ENCODE measurements at regions not wholly inside any gene's neighbourhood (a gene's known extent, or its start where the extent isn't known, plus 50 kb on each side); places are given as distances from the start of the nearest gene placed in this dataset.

- peaks cover 11% of the 10 kb centered on the region for H3K9me3 Mint-ChIP-seq
- H3K27ac Mint-ChIP-seq: no peak overlapping the region
Measured at GRCh38 chr5:154559398-154560276, 81.6 kb upstream of the HAND1 start.

GRCh38 chr5:154557548-154557947 lies 79.5 kb upstream of the HAND1 start:
- no peaks in the 10 kb centered on the region for H3K36me3 Mint-ChIP-seq (ENCODE audit: low read depth)
- peaks cover 3% of the 10 kb centered on the region for H3K27me3 Mint-ChIP-seq (ENCODE audit: low read depth)
- TF ChIP-seq, protein P1, sequence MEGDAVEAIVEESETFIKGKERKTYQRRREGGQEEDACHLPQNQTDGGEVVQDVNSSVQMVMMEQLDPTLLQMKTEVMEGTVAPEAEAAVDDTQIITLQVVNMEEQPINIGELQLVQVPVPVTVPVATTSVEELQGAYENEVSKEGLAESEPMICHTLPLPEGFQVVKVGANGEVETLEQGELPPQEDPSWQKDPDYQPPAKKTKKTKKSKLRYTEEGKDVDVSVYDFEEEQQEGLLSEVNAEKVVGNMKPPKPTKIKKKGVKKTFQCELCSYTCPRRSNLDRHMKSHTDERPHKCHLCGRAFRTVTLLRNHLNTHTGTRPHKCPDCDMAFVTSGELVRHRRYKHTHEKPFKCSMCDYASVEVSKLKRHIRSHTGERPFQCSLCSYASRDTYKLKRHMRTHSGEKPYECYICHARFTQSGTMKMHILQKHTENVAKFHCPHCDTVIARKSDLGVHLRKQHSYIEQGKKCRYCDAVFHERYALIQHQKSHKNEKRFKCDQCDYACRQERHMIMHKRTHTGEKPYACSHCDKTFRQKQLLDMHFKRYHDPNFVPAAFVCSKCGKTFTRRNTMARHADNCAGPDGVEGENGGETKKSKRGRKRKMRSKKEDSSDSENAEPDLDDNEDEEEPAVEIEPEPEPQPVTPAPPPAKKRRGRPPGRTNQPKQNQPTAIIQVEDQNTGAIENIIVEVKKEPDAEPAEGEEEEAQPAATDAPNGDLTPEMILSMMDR (IDR thresholded peaks at IDR 0.05; ENCODE audit: unreplicated experiment in 3 of 3): no peak
- peaks cover 2% of the 10 kb centered on the region for H3K4me1 Mint-ChIP-seq
- H3K9me3 Mint-ChIP-seq: peaks cover 18% of the 10 kb centered on the region
- no peak overlapping the region for H3K4me3 Mint-ChIP-seq
- H3K27ac Mint-ChIP-seq: no peak overlapping the region

More at GRCh38 chr5:154559398-154560276, 81.6 kb upstream of the HAND1 start:
- Mint-ChIP-seq H3K4me1 (peaks cover 6% of the 10 kb centered on the region), H3K4me3 (no peak overlapping the region), H3K27me3 (ENCODE audit: low read depth) (peaks cover 3% of the 10 kb centered on the region), H3K36me3 (ENCODE audit: low read depth) (no peaks in the 10 kb centered on the region)
- TF ChIP-seq, protein P1 (IDR thresholded peaks at IDR 0.05; ENCODE audit: unreplicated experiment in 3 of 3): no peak

DNA sequence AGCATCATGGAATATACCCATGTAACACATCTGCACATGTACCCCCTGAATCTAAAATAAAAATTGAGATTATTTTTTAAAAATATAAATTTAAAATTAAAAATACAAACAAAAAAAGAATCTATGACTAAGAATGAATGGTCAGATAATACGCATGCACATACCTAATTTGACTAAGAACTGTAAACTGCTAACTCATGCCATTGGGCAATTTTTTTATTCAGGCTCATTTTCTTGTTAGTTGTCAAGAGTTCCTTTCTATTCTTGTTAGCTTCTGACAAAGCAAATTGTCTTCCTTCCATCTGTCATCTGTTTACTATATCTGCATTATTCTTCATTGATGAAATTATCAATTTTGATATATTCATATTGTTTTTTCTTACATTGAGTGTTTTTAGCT lies 69.5 kb upstream of the HAND1 start:
- Mint-ChIP-seq H3K4me3 (no peak overlapping the region), H3K36me3 (ENCODE audit: low read depth) (no peaks in the 10 kb centered on the region), H3K27me3 (ENCODE audit: low read depth) (peaks cover 15% of the 10 kb centered on the region), H3K9me3 (peaks cover 7% of the 10 kb centered on the region), H3K27ac (no peak overlapping the region), H3K4me1 (peaks cover 5% of the 10 kb centered on the region)
- TF ChIP-seq, protein P1 (IDR thresholded peaks at IDR 0.05; ENCODE audit: unreplicated experiment in 3 of 3): no peak

- Mint-ChIP-seq H3K27me3 (ENCODE audit: low read depth) (peaks cover 19% of the 10 kb centered on the region), H3K4me3 (no peak overlapping the region), H3K4me1 (peaks cover 6% of the 10 kb centered on the region), H3K9me3 (peaks cover 7% of the 10 kb centered on the region), H3K36me3 (ENCODE audit: low read depth) (no peaks in the 10 kb centered on the region), H3K27ac (no peak overlapping the region)
- TF ChIP-seq, protein P1 (IDR thresholded peaks at IDR 0.05; ENCODE audit: unreplicated experiment in 3 of 3): no peak
Measured at GRCh38 chr5:154546719-154547118, 68.7 kb upstream of the HAND1 start.

DNA sequence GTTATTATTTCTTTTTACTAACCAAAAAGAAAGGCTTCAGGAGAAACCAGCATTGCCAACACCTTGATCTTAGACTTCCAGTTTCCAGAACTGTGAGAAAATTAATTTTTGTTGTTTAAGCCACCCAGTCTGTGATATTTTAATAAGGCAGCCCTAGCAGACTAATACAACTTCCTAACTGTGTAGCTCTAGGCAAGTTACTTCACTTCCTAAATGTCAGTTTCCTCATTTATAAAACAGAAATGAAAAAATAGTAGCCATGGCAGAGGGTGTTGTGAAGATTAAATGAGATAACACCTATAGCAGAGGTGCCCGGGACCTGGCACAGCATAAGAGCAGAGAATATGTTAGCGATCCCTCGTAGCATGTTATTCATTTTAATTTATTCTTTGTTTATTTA lies 66.6 kb upstream of the HAND1 start:
- TF ChIP-seq, protein P1 (IDR thresholded peaks at IDR 0.05; ENCODE audit: unreplicated experiment in 3 of 3): no peak
- Mint-ChIP-seq H3K27ac (no peak overlapping the region), H3K4me1 (peaks cover 11% of the 10 kb centered on the region), H3K27me3 (ENCODE audit: low read depth) (peaks cover 26% of the 10 kb centered on the region), H3K9me3 (no peaks in the 10 kb centered on the region), H3K36me3 (ENCODE audit: low read depth) (no peaks in the 10 kb centered on the region), H3K4me3 (no peak overlapping the region)

DNA sequence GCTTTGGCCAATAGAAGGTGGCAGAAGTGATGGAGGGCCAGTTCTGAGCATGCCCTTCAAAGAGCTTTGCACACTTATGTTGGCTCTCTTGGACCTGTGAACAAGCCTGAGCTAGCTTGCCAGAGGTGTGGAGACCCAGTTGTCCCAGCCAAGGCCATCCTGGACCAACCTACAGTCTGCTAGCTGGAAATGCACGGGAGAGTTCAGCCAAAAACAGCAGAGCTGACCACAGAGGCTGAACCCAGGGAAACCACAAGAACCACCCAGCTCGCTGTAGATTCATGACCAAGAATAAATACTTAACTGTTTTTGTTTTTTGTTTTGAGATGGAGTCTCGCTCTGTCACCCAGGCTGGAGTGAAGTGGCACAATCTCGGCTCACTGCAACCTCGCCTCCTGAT lies 65.4 kb upstream of the HAND1 start:
- Mint-ChIP-seq H3K27me3 (ENCODE audit: low read depth) (peaks cover 30% of the 10 kb centered on the region), H3K36me3 (ENCODE audit: low read depth) (no peaks in the 10 kb centered on the region), H3K4me1 (peaks cover 11% of the 10 kb centered on the region), H3K9me3 (no peaks in the 10 kb centered on the region), H3K27ac (no peak overlapping the region), H3K4me3 (no peak overlapping the region)
- TF ChIP-seq, protein P1 (IDR thresholded peaks at IDR 0.05; ENCODE audit: unreplicated experiment in 3 of 3): no peak

Data from nephron (organoid).